ENCODE measurements at regions not wholly inside any gene's neighbourhood (a gene's known extent, or its start where the extent isn't known, plus 50 kb on each side); places are given as distances from the start of the nearest gene placed in this dataset.

DNA sequence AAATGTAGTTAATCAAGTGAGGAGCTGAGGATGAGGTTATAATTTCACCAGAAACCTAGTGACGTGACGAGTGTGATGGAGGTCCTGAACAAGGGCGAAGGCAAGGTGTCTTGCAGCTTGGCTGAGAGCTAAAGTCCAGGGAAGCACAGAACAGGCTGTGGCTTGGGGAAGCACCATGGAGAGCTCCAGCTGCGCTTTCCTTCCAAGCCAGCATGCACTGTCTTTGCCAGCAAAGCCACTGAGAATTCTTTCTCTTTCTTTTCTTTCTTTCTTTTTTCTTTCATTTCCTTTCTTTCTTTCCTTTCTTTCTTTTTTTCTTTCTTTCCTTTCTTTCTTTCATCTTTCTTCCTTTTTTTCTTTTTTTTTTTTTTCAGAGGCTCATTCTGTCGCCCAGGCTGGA is 239.3 kb downstream of the FBXO15 start:
- TF ChIP-seq, protein P1, sequence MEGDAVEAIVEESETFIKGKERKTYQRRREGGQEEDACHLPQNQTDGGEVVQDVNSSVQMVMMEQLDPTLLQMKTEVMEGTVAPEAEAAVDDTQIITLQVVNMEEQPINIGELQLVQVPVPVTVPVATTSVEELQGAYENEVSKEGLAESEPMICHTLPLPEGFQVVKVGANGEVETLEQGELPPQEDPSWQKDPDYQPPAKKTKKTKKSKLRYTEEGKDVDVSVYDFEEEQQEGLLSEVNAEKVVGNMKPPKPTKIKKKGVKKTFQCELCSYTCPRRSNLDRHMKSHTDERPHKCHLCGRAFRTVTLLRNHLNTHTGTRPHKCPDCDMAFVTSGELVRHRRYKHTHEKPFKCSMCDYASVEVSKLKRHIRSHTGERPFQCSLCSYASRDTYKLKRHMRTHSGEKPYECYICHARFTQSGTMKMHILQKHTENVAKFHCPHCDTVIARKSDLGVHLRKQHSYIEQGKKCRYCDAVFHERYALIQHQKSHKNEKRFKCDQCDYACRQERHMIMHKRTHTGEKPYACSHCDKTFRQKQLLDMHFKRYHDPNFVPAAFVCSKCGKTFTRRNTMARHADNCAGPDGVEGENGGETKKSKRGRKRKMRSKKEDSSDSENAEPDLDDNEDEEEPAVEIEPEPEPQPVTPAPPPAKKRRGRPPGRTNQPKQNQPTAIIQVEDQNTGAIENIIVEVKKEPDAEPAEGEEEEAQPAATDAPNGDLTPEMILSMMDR (IDR thresholded peaks at IDR 0.05; ENCODE audit: low read depth, low read length, missing input control), result no peak
- TF ChIP-seq GABPA (IDR thresholded peaks at IDR 0.05 in 1 of 2, conservative IDR thresholded peaks at IDR 0.05 in 1 of 2) (no peak), RAD21 (IDR thresholded peaks at IDR 0.05) (no peak), YY1 (IDR thresholded peaks at IDR 0.05) (no peak), TAF1 (conservative IDR thresholded peaks at IDR 0.05) (no peak)
- TF ChIP-seq, protein P2, sequence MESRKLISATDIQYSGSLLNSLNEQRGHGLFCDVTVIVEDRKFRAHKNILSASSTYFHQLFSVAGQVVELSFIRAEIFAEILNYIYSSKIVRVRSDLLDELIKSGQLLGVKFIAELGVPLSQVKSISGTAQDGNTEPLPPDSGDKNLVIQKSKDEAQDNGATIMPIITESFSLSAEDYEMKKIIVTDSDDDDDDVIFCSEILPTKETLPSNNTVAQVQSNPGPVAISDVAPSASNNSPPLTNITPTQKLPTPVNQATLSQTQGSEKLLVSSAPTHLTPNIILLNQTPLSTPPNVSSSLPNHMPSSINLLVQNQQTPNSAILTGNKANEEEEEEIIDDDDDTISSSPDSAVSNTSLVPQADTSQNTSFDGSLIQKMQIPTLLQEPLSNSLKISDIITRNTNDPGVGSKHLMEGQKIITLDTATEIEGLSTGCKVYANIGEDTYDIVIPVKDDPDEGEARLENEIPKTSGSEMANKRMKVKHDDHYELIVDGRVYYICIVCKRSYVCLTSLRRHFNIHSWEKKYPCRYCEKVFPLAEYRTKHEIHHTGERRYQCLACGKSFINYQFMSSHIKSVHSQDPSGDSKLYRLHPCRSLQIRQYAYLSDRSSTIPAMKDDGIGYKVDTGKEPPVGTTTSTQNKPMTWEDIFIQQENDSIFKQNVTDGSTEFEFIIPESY (IDR thresholded peaks at IDR 0.05), result no peak
- TF ChIP-seq, protein P3, sequence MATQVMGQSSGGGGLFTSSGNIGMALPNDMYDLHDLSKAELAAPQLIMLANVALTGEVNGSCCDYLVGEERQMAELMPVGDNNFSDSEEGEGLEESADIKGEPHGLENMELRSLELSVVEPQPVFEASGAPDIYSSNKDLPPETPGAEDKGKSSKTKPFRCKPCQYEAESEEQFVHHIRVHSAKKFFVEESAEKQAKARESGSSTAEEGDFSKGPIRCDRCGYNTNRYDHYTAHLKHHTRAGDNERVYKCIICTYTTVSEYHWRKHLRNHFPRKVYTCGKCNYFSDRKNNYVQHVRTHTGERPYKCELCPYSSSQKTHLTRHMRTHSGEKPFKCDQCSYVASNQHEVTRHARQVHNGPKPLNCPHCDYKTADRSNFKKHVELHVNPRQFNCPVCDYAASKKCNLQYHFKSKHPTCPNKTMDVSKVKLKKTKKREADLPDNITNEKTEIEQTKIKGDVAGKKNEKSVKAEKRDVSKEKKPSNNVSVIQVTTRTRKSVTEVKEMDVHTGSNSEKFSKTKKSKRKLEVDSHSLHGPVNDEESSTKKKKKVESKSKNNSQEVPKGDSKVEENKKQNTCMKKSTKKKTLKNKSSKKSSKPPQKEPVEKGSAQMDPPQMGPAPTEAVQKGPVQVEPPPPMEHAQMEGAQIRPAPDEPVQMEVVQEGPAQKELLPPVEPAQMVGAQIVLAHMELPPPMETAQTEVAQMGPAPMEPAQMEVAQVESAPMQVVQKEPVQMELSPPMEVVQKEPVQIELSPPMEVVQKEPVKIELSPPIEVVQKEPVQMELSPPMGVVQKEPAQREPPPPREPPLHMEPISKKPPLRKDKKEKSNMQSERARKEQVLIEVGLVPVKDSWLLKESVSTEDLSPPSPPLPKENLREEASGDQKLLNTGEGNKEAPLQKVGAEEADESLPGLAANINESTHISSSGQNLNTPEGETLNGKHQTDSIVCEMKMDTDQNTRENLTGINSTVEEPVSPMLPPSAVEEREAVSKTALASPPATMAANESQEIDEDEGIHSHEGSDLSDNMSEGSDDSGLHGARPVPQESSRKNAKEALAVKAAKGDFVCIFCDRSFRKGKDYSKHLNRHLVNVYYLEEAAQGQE (IDR thresholded peaks at IDR 0.05), result peak; percentile 97
- TF ChIP-seq, protein P4, sequence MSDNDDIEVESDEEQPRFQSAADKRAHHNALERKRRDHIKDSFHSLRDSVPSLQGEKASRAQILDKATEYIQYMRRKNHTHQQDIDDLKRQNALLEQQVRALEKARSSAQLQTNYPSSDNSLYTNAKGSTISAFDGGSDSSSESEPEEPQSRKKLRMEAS (IDR thresholded peaks at IDR 0.05), result no peak

Measured in liver (tissue), 3 donors.